Gastroesophageal sphincter (tissue), 3 donors: ENCODE measurements at regions not wholly inside any gene's neighbourhood (a gene's known extent, or its start where the extent isn't known, plus 50 kb on each side); places are given as distances from the start of the nearest gene placed in this dataset.
"Not testable (repeated sequence)": the region's sequence is repeated elsewhere in the genome, so short reads cannot be mapped to it uniquely, and the experiment has no call there.

Experiments used
- CTCF ChIP-seq, 4 experiments: fragments of 200-600 bp in 2 of 4; fragments of 450-650 bp in 2 of 4; sonication (generic) in 1 of 4; IDR thresholded peaks; one replicate each; pipeline ENCODE4 v1.5.1; 2017 to 2019; ENCODE audit warnings: antibody characterized with exemption in 4 of 4, mild to moderate bottlenecking in 2 of 4, moderate library complexity in 2 of 4
- EP300 ChIP-seq: sonication (generic); formaldehyde crosslinking; IDR thresholded peaks from one replicate; pipeline ENCODE4 v1.6.1; 2017; ENCODE audit warnings: antibody characterized with exemption, mild to moderate bottlenecking
- POLR2A ChIP-seq, 2 donors: fragments of 450-650 bp; IDR thresholded peaks; one replicate each; pipeline ENCODE4 v1.6.1; 2017; ENCODE audit warnings: antibody characterized with exemption in 2 of 2, mild to moderate bottlenecking in 2 of 2, moderate library complexity in 1 of 2
- POLR2AphosphoS5 ChIP-seq: sonication (generic); formaldehyde crosslinking; IDR thresholded peaks from one replicate; pipeline ENCODE4 v1.6.1; 2017; ENCODE audit warnings: antibody characterized with exemption

GRCh38 chr21:38091061-38091460, 165.7 kb upstream of the KCNJ15 start:
- not testable (repeated sequence) for TF ChIP-seq POLR2AphosphoS5; POLR2A (IDR thresholded peaks at IDR 0.05); CTCF (IDR thresholded peaks at IDR 0.05); EP300
